B cell (primary cell): ENCODE measurements at regions not wholly inside any gene's neighbourhood (a gene's known extent, or its start where the extent isn't known, plus 50 kb on each side); places are given as distances from the start of the nearest gene placed in this dataset.

Experiments
- ATAC-seq: fragments of 200-7000 bp; cut with Tn5 transposase; one replicate; pipeline ENCODE4 v1.10.0; 2021; ENCODE audit warnings: low read depth, mild to moderate bottlenecking, moderate number of reproducible peaks, moderate library complexity
- CTCF ChIA-PET: fragments of 350-600 bp; sonication (Branson Sonifier 250); formaldehyde crosslinking; loops from one replicate; lab custom pipeline; 2021; ENCODE audit warnings: antibody characterized with exemption, inconsistent platforms; lab: Charles Lee
- POLR2A ChIA-PET: fragments of 350-600 bp; sonication (Branson Sonifier 250); formaldehyde crosslinking; loops from one replicate; lab custom pipeline; 2021; ENCODE audit warnings: antibody characterized with exemption; lab: Charles Lee
- DNase-seq: peaks from one replicate; pipeline ENCODE4 v3.0.0; 2013
- H2AFZ ChIP-seq: 2 replicates; pipeline ENCODE4 v1.6.1; 2012; ENCODE audit warnings: mild to moderate bottlenecking, low read depth, low read length; ENCODE audit not compliant: insufficient read depth, poor library complexity, severe bottlenecking
- H3K27ac ChIP-seq, 2 donors: 1 replicate in 1 of 2; 2 replicates in 1 of 2; pipeline ENCODE4 v1.5.1; 2012 to 2013; ENCODE audit warnings: low read length in 2 of 2, mild to moderate bottlenecking in 2 of 2, moderate library complexity in 1 of 2
- H3K27me3 ChIP-seq, 4 experiments: fragments of 200-600 bp in 1 of 4; sonication (generic) in 1 of 4; replicated peaks in 1 of 4; 1 replicate in 2 of 4; 2 replicates in 2 of 4; pipeline versions ENCODE4 v1.6.1 to v1.7.0; 2013 to 2016; ENCODE audit warnings: low read length in 3 of 4, mild to moderate bottlenecking in 2 of 4, mixed read lengths in 1 of 4, moderate library complexity in 1 of 4; ENCODE audit not compliant: insufficient read depth in 4 of 4, control insufficient read depth in 3 of 4; ENCODE audit errors: control extremely low read depth in 1 of 4
- H3K36me3 ChIP-seq, 2 experiments: replicated peaks in 1 of 2; 1 replicate in 1 of 2; 2 replicates in 1 of 2; pipeline versions ENCODE4 v1.6.1 to v1.7.1; 2013; ENCODE audit warnings: low read length in 1 of 2; ENCODE audit not compliant: insufficient read depth in 2 of 2, control insufficient read depth in 1 of 2; ENCODE audit errors: control extremely low read depth in 1 of 2, extremely low read depth in 1 of 2
- H3K4me1 ChIP-seq, 2 donors: fragments of 200-600 bp in 1 of 2; sonication (generic) in 1 of 2; 1 replicate in 1 of 2; 2 replicates in 1 of 2; pipeline versions ENCODE4 v1.5.1 to v1.6.1; 2013 to 2017; ENCODE audit warnings: low read length in 2 of 2; ENCODE audit not compliant: control insufficient read depth in 2 of 2, insufficient read depth in 2 of 2
- H3K4me2 ChIP-seq: replicated peaks from 2 replicates; pipeline ENCODE3; 2012; ENCODE audit warnings: mild to moderate bottlenecking, low read depth, low read length; ENCODE audit not compliant: poor library complexity, severe bottlenecking
- H3K4me3 ChIP-seq, 5 experiments: fragments of 200-600 bp in 1 of 5; sonication (generic) in 1 of 5; 1 replicate in 3 of 5; 2 replicates in 2 of 5; pipeline versions ENCODE4 v1.5.1 to v1.7.0; 2011 to 2016; ENCODE audit warnings: low read length in 4 of 5, mild to moderate bottlenecking in 4 of 5, low read depth in 2 of 5, control low read depth in 1 of 5, moderate library complexity in 1 of 5; ENCODE audit not compliant: insufficient read depth in 1 of 5; ENCODE audit errors: control extremely low read depth in 1 of 5, extremely low read depth in 1 of 5
- H3K79me2 ChIP-seq: fragments of 200-600 bp; sonication (generic); one replicate; pipeline ENCODE4 v1.6.0; 2016; ENCODE audit warnings: low read length; ENCODE audit not compliant: control insufficient read depth, insufficient read depth
- H3K9ac ChIP-seq: fragments of 200-600 bp; sonication (generic); 2 replicates; pipeline ENCODE4 v1.6.1; 2017; ENCODE audit warnings: mild to moderate bottlenecking, low read length, moderate library complexity
- H3K9me3 ChIP-seq, 3 donors: one replicate each; pipeline versions ENCODE4 v1.6.1 to v1.7.1; 2013; ENCODE audit warnings: low read length in 2 of 3; ENCODE audit not compliant: control insufficient read depth in 2 of 3, insufficient read depth in 1 of 3; ENCODE audit errors: control extremely low read depth in 1 of 3
- H4K20me1 ChIP-seq: 2 replicates; pipeline ENCODE4 v1.6.0; 2012; ENCODE audit warnings: mild to moderate bottlenecking, low read length; ENCODE audit not compliant: insufficient read depth, control insufficient read depth, poor library complexity, severe bottlenecking
- H3K27ac Mint-ChIP-seq: one replicate; pipeline ENCODE4 v1.8.0; 2021; ENCODE audit warnings: mixed read lengths
- H3K27me3 Mint-ChIP-seq: one replicate; pipeline ENCODE4 v1.8.0; 2021; ENCODE audit warnings: mixed read lengths
- H3K4me1 Mint-ChIP-seq: one replicate; pipeline ENCODE4 v1.8.0; 2021; ENCODE audit warnings: mixed read lengths
- H3K4me3 Mint-ChIP-seq: one replicate; pipeline ENCODE4 v1.8.0; 2021; ENCODE audit warnings: mixed read lengths
- H3K9me3 Mint-ChIP-seq: one replicate; pipeline ENCODE4 v1.8.0; 2022; ENCODE audit warnings: mixed read lengths; ENCODE audit not compliant: insufficient read depth
- CTCF ChIP-seq: fragments of 200-600 bp; IDR thresholded peaks from one replicate; pipeline ENCODE4 v1.8.0; 2022; ENCODE audit warnings: antibody characterized with exemption, mild to moderate bottlenecking
- EZH2 ChIP-seq: IDR thresholded peaks from 2 replicates; pipeline ENCODE4 v1.6.1; 2012; ENCODE audit warnings: borderline replicate concordance, low read depth, mild to moderate bottlenecking, moderate library complexity, low read length; ENCODE audit not compliant: insufficient read depth, poor library complexity, severe bottlenecking
- whole genome bisulfite sequencing: methylation state at CpG from one replicate; pipeline ENCODE4 v1.1.5; 2013; ENCODE audit warnings: missing lambda C conversion rate; ENCODE audit not compliant: insufficient coverage; 5-methylcytosine and 5-hydroxymethylcytosine counted together
- intact Hi-C: fragments of 100-400 bp; cut with micrococcal nuclease; formaldehyde crosslinking; loops from one replicate; pipeline ENCODE4 v1.10.0; 2022

DNA sequence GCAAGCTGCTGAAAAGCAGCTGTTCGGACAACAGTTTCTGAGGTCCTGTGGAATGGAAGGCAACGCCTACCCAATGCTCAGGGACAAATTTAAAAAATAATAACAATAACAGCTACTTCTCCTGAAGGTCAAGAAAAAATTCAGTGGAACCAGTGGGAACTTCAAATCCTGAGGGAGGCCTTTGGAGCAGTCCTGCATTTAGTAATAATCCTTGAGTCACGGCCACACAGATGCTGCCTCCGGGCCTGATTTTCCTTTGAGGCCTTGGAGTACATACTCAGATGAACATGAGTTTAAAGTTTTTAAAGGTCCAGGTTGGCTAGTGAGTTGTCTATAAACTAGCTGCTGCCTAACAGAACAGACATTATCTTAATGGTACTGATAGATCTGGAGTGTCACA is 268.0 kb downstream of the MSRB3 start:
- Histone ChIP-seq H3K9me3 (peaks cover 0 to 4% (median 0%) of the 10 kb centered on the region in 3 donors), H3K27me3 (peaks cover 0 to 2% (median 0%) of the 10 kb centered on the region in 4 experiments), H3K27ac (no peak overlapping the region), H3K4me2 (no peak overlapping the region), H3K36me3 (no peaks in the 10 kb centered on the region), H2AFZ (no peak overlapping the region), H3K4me3 (no peak overlapping the region), H3K4me1 (no peaks in the 10 kb centered on the region), H3K9ac (no peak overlapping the region), H3K79me2 (no peaks in the 10 kb centered on the region), H4K20me1 (no peaks in the 10 kb centered on the region)
- DNase-seq, result no peak
- Mint-ChIP-seq H3K27ac (no peak overlapping the region), H3K4me1 (no peaks in the 10 kb centered on the region), H3K27me3 (no peaks in the 10 kb centered on the region), H3K4me3 (no peak overlapping the region), H3K9me3 (no peaks in the 10 kb centered on the region)
- intact Hi-C loops, result no loop called here
- no peak for ATAC-seq
- WGBS, result 100% methylated on average over 1 of the region's 4 CpGs
- POLR2A ChIA-PET, result no interaction called here
- TF ChIP-seq EZH2 (no peak), CTCF (no peak)
- CTCF ChIA-PET, result interaction anchor here (1.2 kb wide), 1 partner anchor 10 kb away, joined by 6 read pairs; no protein-coding TSS in a partner anchor

- Histone ChIP-seq H4K20me1 (no peaks in the 10 kb centered on the region), H3K36me3 (no peaks in the 10 kb centered on the region), H3K9ac (no peak overlapping the region), H3K4me2 (peak overlapping the region; percentile 15), H3K79me2 (no peaks in the 10 kb centered on the region), H3K4me3 (no peak overlapping the region), H3K27ac (no peak overlapping the region), H3K9me3 (no peaks in the 10 kb centered on the region), H3K27me3 (peaks cover 0 to 7% (median 0%) of the 10 kb centered on the region in 4 experiments), H3K4me1 (no peaks in the 10 kb centered on the region), H2AFZ (peak overlapping the region; percentile 44)
- peak; percentile 60 for ATAC-seq
- H3K27me3 Mint-ChIP-seq, result peaks cover 13% of the 10 kb centered on the region
- WGBS, result 23% methylated on average over 18 of the region's 22 CpGs
- no peak overlapping the region for H3K4me3 Mint-ChIP-seq
- POLR2A ChIA-PET, result no interaction called here
- intact Hi-C loops, result loop anchor here (1.0 kb wide), 1 partner anchor 666 kb away; no protein-coding TSS in a partner anchor
- peaks cover 5% of the 10 kb centered on the region for H3K4me1 Mint-ChIP-seq
- CTCF ChIA-PET, result interaction anchor here (0.6 to 1.9 kb wide), 9 partner anchors 10 to 852 kb away, joined by 3 to 14 read pairs (median 6); no protein-coding TSS in a partner anchor
- no peaks in the 10 kb centered on the region for H3K9me3 Mint-ChIP-seq
- H3K27ac Mint-ChIP-seq, result no peak overlapping the region
- DNase-seq, result peak; percentile 66
- TF ChIP-seq EZH2 (no peak), CTCF (peak; percentile 83)
Observed at GRCh38 chr12:65556676-65557437, 267.4 kb upstream of the HMGA2 start.
